Keratinocyte (primary cell): ENCODE measurements at regions not wholly inside any gene's neighbourhood (a gene's known extent, or its start where the extent isn't known, plus 50 kb on each side); places are given as distances from the start of the nearest gene placed in this dataset.

Source experiments
- DNase-seq: peaks from one replicate; pipeline ENCODE4 v3.0.0-alpha.2; 2011; ENCODE audit warnings: low read depth, missing footprints, low spot score
- FAIRE-seq: peaks from 2 replicates; lab custom pipeline; 2011; peaks lifted over from hg19 to GRCh38; lab: Jason Lieb, UNC
- H2AFZ ChIP-seq: 2 replicates; pipeline ENCODE4 v1.6.0; 2012; ENCODE audit warnings: low read length, control low read depth, inconsistent platforms; ENCODE audit not compliant: control insufficient read depth
- H3K27ac ChIP-seq: 2 replicates; pipeline ENCODE4 v1.5.1; 2011; ENCODE audit warnings: low read length; ENCODE audit not compliant: control insufficient read depth, insufficient read depth
- H3K27me3 ChIP-seq: 3 replicates; pipeline ENCODE4 v1.6.0; 2011; ENCODE audit warnings: low read length; ENCODE audit not compliant: control insufficient read depth, insufficient read depth; ENCODE audit errors: extremely low read depth
- H3K36me3 ChIP-seq, 2 experiments: 2 replicates in 1 of 2; 3 replicates in 1 of 2; pipeline ENCODE4 v1.5.1; 2011; ENCODE audit warnings: low read length in 2 of 2, mild to moderate bottlenecking in 1 of 2; ENCODE audit not compliant: control insufficient read depth in 2 of 2, insufficient read depth in 2 of 2; ENCODE audit errors: extremely low read depth in 1 of 2
- H3K4me1 ChIP-seq: 3 replicates; pipeline ENCODE4 v1.5.1; 2011; ENCODE audit warnings: low read length; ENCODE audit not compliant: control insufficient read depth, insufficient read depth; ENCODE audit errors: extremely low read depth
- H3K4me2 ChIP-seq: 3 replicates; pipeline ENCODE4 v1.6.0; 2011; ENCODE audit warnings: low read depth, low read length; ENCODE audit not compliant: control insufficient read depth, insufficient read depth; ENCODE audit errors: extremely low read depth
- H3K4me3 ChIP-seq, 3 experiments: fragments of 200-600 bp in 1 of 3; sonication (generic) in 1 of 3; 2 replicates in 2 of 3; 3 replicates in 1 of 3; pipeline ENCODE4 v1.5.1; 2011 to 2016; ENCODE audit warnings: low read length in 3 of 3, mild to moderate bottlenecking in 3 of 3, control low read depth in 2 of 3, inconsistent platforms in 1 of 3, low read depth in 1 of 3, mixed read lengths in 1 of 3, mixed run types in 1 of 3, moderate library complexity in 1 of 3; ENCODE audit not compliant: control insufficient read depth in 2 of 3, insufficient read depth in 2 of 3; ENCODE audit errors: extremely low read depth in 1 of 3
- H3K79me2 ChIP-seq: 2 replicates; pipeline ENCODE4 v1.6.0; 2012; ENCODE audit warnings: low read length; ENCODE audit not compliant: control insufficient read depth, insufficient read depth
- H3K9ac ChIP-seq: 3 replicates; pipeline ENCODE4 v1.6.0; 2011; ENCODE audit warnings: low read length; ENCODE audit not compliant: control insufficient read depth, insufficient read depth; ENCODE audit errors: extremely low read depth
- H3K9me1 ChIP-seq: 3 replicates; pipeline ENCODE4 v1.6.0; 2011; ENCODE audit warnings: low read length; ENCODE audit not compliant: control insufficient read depth, insufficient read depth; ENCODE audit errors: extremely low read depth
- H3K9me3 ChIP-seq: 2 replicates; pipeline ENCODE4 v1.5.1; 2012; ENCODE audit warnings: low read depth, low read length; ENCODE audit not compliant: control insufficient read depth
- H4K20me1 ChIP-seq: 3 replicates; pipeline ENCODE4 v1.6.0; 2011; ENCODE audit warnings: low read length; ENCODE audit not compliant: control insufficient read depth, insufficient read depth; ENCODE audit errors: extremely low read depth
- CTCF ChIP-seq, 3 experiments: IDR thresholded peaks in 1 of 3; conservative IDR thresholded peaks in 1 of 3; optimal IDR thresholded peaks in 1 of 3; 2 replicates in 2 of 3; 3 replicates in 1 of 3; pipeline versions ENCODE3 to v1.5.1; 2011; ENCODE audit warnings: low read length in 3 of 3, mild to moderate bottlenecking in 3 of 3, moderate library complexity in 2 of 3, control low read depth in 1 of 3, inconsistent platforms in 1 of 3; ENCODE audit not compliant: insufficient read depth in 2 of 3; ENCODE audit errors: extremely low read depth in 1 of 3
- EZH2 ChIP-seq: IDR thresholded peaks from one replicate; pipeline ENCODE4 v1.6.1; 2012; ENCODE audit warnings: inconsistent platforms, mild to moderate bottlenecking, low read length, moderate library complexity
- dilution Hi-C: fragments of 300-500 bp; cut with MboI; formaldehyde crosslinking; loops from one replicate; pipeline ENCODE4 v1.7.0; 2020; ENCODE audit warnings: low sequenced_read_pairs; ENCODE audit not compliant: extremely low pct_ligation_motif_present

- H3K79me2 ChIP-seq = no peaks in the 10 kb centered on the region
- no peaks in the 10 kb centered on the region for H4K20me1 ChIP-seq
- H3K27me3 ChIP-seq = no peaks in the 10 kb centered on the region
- H3K27ac ChIP-seq = no peak overlapping the region
- DNase-seq (no peak), FAIRE-seq (no peak)
- no peak overlapping the region for H2AFZ ChIP-seq
- H3K9me1 ChIP-seq = no peaks in the 10 kb centered on the region
- TF ChIP-seq CTCF (optimal IDR thresholded peaks at IDR 0.05 in 1 of 3, IDR thresholded peaks at IDR 0.05 in 1 of 3, conservative IDR thresholded peaks at IDR 0.05 in 1 of 3; ENCODE audit: extremely low read depth in 1 of 3, insufficient read depth in 2 of 3, low read length in 3 of 3) = no peak
- TF ChIP-seq EZH2 = no peak
- dilution Hi-C loops = no loop called here
- no peaks in the 10 kb centered on the region for H3K4me1 ChIP-seq
- no peaks in the 10 kb centered on the region for H3K36me3 ChIP-seq
- no peak overlapping the region for H3K4me2 ChIP-seq
- H3K4me3 ChIP-seq = no peak overlapping the region
- H3K9ac ChIP-seq = no peak overlapping the region
- H3K9me3 ChIP-seq = no peaks in the 10 kb centered on the region
Measured at GRCh38 chr6:78322068-78322845, 545.1 kb upstream of the IRAK1BP1 start.

GRCh38 chr6:78324213-78324612 is 543.1 kb upstream of the IRAK1BP1 start:
- H3K79me2 ChIP-seq = no peaks in the 10 kb centered on the region
- dilution Hi-C loops = no loop called here
- H2AFZ ChIP-seq = no peak overlapping the region
- H3K9me3 ChIP-seq = no peaks in the 10 kb centered on the region
- H3K4me3 ChIP-seq = no peak overlapping the region
- H3K9ac ChIP-seq = no peak overlapping the region
- H3K4me2 ChIP-seq = no peak overlapping the region
- H3K4me1 ChIP-seq = no peaks in the 10 kb centered on the region
- TF ChIP-seq EZH2 (no peak), CTCF (optimal IDR thresholded peaks at IDR 0.05 in 1 of 3, IDR thresholded peaks at IDR 0.05 in 1 of 3, conservative IDR thresholded peaks at IDR 0.05 in 1 of 3; ENCODE audit: extremely low read depth in 1 of 3, insufficient read depth in 2 of 3, low read length in 3 of 3) (no peak)
- H4K20me1 ChIP-seq = no peaks in the 10 kb centered on the region
- FAIRE-seq (no peak), DNase-seq (no peak)
- no peak overlapping the region for H3K27ac ChIP-seq
- no peaks in the 10 kb centered on the region for H3K9me1 ChIP-seq
- H3K27me3 ChIP-seq = no peaks in the 10 kb centered on the region
- H3K36me3 ChIP-seq = no peaks in the 10 kb centered on the region
